NCI-H69 (cell line): ENCODE measurements at regions not wholly inside any gene's neighbourhood (a gene's known extent, or its start where the extent isn't known, plus 50 kb on each side); places are given as distances from the start of the nearest gene placed in this dataset.

Experiments used
- DNase-seq: peaks from one replicate; lab custom pipeline; 2025; lab: John Stamatoyannopoulos, UW

DNA sequence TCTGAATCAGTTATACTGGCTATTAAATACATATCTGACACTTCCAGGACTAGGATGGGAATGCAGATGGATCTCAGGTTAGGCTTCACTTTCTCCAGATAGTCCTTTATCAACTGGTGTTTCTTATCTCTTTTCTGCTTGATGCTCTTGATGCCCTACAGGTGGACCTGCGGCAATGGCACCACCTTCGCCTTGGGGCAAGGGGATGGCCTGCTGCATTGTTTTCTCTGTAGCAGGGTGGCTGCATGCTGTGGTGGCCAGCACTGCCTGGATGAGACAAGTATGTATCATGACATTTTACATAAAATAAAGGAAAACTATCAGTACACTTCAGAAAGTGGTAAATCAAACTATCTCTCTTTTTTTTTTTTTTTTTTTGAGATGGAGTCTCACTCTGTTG is 217.7 kb upstream of the ZP4 start:
- no peak for DNase-seq

DNA sequence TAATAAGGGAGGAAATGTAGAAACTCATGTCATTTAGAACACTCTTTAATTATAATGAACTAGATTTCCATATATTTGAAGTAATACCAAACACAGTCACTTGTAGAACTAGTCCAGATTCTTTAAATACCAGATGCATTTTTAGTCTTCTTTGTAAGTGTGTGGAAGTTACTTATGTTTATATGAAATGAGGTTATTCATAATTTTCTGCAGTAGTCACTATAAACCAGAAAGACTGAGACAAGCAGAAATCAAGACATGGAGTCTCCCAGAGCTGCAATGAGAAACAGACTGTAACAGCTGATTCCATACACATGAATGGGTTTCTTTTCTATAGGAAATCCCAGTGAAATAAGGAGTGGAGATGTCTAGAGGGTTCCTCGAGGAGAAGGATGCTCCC is 216.6 kb upstream of the ZP4 start:
- no peak for DNase-seq

DNA sequence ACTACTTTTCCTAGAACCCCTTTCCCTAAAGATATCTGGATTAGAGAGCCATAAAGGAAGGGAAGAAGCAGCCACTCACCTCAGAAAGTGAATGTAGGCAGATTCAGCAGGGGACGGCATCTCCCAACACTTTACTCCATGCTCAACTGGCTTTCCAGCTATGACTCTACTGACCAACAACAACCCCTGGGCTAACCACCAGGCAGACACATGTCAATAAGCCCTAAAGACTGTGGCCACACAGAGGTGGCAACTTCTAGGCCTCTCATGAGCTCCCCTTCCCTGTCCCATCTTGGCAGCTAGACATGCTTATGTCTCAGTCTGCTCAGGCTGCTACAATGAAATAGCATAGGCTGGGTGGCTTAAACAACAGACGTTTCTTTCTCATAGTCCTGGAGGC is 214.0 kb upstream of the ZP4 start:
- no peak for DNase-seq

- DNase-seq = no peak
Measured at GRCh38 chr1:238101923-238102322, 211.2 kb upstream of the ZP4 start.

GRCh38 chr1:238099871-238100270 is 209.1 kb upstream of the ZP4 start:
- DNase-seq = no peak

GRCh38 chr1:238089615-238090014 is 198.9 kb upstream of the ZP4 start:
- DNase-seq = no peak

DNA sequence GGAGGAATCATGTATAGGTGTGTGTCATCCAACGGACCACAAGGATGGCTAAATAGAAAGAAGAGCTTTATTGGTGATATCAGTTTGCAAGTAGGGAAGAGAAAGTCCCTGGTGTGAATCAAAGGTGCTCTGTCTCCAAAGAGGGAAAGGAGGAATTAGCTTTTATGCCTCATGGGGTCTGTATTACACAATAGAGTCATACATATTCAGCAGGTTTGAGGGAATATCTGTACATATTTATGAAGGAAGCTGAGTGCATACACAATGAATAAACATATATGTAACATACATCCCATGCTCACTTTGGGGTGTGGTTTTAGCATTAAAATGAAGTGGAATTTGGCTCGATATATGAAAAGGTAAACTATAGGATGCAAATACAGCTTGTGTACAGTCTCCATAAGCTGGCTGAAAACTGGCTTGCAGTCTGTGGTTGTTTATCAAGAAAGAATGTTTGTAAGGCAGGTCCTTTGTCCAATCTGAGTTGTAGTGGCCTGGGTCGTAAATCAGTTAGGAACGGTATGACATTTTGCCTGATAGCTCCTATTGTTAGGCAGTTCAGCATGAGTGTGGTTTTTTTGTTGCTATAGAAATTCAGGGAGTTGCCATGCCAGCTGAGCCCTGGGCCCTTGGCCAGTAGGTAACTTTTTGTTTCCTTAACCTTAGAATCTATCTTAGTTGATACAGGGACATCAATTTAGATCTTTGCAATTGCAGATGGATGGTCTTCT is 198.0 kb upstream of the ZP4 start:
- DNase-seq = peak; percentile 83

GRCh38 chr1:238073991-238074390 is 183.3 kb upstream of the ZP4 start:
- no peak for DNase-seq

GRCh38 chr1:238071061-238071460 is 180.3 kb upstream of the ZP4 start:
- DNase-seq = no peak

DNA sequence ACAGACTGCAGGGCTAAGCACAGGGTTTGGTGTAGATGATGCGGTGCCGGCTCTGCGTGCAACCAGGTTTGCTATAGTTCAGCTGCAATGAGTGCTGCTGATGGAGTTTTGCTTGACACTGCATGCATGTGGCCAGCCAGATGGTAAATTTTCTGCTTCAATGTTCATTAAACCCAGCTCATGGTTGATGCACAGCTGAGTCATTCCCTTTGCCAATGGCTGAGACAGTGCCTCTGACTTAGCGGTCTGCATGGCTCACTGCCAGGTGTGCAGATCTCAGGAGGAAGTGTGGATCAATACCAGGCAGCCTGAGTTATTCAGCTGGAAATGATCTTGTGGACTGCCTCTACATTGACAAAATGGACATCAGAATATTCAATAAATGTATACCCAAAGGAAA is 172.7 kb upstream of the ZP4 start:
- DNase-seq = peak; percentile 94

DNA sequence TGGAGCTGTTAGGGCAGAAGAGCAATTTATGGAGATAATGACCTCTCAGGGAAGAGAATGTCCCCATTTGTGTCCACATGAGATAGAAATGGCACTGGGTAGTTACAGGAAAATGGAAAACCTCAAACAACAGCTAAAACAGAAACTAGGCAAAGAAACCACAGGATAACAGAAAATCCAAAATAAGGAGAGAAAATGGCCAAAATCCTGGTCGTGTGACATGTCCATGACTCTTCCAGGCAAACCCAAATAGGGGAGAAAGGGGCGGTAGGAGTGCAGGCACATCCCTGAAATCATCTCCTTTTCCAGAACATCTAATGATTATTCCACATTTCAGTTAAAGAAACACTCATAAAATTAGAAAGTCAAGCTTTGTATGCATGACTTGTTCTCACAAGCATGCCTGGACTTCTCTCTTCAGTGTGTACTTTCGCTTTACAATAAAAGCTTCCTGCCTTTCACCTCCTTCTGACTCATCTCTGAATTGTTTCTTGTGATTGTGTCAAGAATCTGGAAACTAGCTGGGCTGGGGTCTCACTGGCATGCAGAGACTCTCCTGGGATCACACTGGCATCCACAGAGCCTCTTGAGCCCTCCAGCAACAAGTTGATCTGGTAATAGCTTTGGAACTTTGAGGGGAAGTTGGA is 171.4 kb upstream of the ZP4 start:
- DNase-seq = no peak

GRCh38 chr1:238060061-238060460 is 169.3 kb upstream of the ZP4 start:
- DNase-seq = peak; percentile 31

DNA sequence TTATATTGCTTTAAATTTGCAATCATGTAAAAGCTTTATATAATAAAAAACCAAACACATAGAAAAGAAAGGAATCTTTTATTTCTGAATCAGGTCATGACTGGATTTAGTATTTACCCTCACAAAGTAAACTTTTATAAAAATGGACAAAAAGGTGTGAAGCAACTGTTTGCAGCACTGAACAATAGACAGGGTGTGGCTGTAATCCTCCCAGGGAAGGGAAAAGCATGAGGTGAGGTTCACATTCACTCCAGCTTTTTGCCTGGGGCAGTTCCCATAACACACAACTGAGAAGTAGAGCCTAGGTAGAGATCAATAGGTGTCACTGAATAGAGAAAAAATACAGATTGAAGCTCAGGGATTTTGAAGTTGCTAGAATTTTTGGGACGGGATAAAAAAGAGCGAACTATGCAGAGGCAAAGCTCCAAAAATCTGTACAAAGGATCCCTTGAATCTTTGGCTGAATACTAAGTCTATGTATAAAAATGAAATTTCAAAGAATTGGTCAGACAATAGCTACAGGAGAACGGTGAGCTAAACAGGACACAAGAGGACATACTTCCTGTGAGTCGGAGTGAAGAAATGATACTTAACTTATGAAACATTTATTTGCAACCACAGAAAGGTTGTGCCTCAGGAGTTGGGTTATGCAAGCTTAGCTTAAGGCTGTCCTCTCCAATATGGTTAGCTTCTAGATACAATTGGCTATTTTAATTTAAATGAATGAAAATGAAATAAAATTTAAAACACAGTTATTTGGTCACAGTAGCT is 162.0 kb upstream of the ZP4 start:
- DNase-seq = peak; percentile 90

DNA sequence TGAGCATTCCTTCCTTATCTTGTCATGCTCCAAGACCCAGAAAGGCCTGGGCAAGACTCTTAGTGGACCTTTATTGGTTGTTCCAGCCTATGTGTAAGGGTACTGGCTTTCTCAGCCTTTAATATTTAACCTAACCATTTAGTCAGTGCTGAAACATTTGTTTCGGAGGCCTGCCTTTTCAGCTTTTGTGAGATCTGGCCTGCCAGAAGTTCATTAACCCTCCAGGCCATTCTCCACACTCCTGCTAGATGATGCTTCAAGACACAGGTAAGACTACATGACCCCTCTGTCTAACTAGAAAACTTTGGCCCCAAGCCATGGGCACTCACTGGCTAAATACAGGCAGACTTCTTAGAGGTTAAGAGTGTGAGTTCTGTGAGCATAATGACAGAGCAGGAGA is 138.4 kb upstream of the ZP4 start:
- peak; percentile 44 for DNase-seq

DNA sequence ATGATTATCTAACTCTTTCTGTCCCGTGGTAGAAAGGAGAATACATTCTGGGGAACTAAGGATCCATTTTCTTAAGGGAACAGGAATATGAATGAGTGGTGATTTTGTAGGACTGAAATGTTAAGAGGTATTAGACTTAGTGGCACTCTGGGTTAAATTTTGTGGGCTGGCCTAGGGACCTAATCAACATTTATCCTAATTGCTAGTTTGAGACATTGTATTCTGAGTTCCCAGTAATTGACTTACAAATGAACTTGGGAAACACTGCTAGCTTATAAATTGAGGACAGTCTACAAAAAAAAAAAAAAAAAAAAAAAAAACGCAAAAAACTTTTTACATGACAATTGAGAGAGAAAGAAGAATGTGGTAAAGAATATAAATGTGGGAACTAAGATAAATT is 136.6 kb upstream of the ZP4 start:
- DNase-seq = no peak

- DNase-seq = no peak
Measured at GRCh38 chr1:238023137-238023536, 132.4 kb upstream of the ZP4 start.

- no peak for DNase-seq
Measured at GRCh38 chr1:238018214-238018613, 127.5 kb upstream of the ZP4 start.

GRCh38 chr1:238006779-238007178 is 116.1 kb upstream of the ZP4 start:
- no peak for DNase-seq

DNA sequence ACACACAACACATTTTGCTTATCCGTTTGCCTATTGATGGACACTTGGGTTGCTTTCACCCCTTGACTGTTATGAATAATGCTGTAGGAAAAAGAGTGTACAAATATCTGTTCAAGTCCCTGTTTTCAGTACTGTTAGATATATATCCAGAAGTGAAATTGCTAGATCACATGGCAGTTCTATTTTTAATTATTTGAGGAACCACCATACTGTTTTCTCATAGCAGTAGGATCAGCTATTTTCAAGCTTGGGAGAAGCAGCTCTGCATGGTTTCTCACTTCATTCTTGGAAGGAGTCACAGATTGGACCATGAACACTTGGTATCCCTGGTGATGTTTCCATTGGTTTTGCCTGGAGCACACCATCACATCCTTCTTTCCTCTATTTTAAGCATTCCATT is 114.4 kb upstream of the ZP4 start:
- DNase-seq = no peak

GRCh38 chr1:238001818-238002217 is 111.1 kb upstream of the ZP4 start:
- peak; percentile 76 for DNase-seq

DNA sequence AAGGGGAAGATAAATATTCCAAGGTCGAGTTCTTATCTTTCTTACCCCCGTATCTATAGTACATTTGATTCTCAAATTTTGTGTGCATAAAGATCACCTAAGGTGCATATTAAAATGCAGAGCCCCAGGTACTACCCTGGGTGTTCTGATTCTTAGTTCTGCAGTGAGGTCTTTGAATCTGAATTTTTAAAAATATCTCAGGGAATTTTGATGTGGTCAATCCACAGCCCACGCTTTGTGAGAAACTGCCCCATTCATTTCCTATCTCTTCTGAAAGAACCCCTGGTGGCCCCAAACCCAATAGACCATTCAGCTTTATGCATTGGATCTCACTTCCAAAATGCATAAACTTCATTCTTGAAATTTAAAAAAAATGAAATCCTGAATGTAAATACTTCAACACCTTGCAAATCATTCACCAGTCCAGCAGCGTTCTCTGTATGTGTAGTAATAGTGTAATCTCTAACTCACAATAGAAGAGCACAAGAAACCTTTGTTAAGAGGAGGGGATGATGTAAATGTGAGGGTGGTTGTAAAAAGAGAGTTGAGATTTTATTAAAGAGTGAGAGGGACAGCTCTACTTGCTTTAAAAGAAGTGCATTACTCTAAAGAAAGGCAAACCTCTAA is 108.8 kb upstream of the ZP4 start:
- DNase-seq = no peak

DNA sequence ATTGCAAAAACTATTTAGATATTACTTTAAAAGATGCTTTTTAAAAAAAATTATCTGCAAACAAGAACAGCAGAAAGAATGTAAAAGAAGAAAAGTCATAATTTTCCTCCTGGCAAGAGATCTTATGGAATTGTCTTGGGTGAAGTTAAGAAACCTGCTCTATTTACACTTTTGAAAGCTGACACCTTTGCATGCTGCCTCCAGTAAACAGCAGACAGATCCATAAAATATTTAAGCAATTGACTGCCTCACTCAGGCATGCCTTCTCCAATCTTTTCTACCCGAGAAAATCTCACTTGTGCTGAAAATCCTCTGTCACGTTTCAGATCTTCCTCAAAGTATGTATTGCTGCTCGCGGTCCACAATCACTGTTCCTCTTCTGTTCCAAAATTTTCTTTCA is 107.9 kb upstream of the ZP4 start:
- peak; percentile 31 for DNase-seq

DNA sequence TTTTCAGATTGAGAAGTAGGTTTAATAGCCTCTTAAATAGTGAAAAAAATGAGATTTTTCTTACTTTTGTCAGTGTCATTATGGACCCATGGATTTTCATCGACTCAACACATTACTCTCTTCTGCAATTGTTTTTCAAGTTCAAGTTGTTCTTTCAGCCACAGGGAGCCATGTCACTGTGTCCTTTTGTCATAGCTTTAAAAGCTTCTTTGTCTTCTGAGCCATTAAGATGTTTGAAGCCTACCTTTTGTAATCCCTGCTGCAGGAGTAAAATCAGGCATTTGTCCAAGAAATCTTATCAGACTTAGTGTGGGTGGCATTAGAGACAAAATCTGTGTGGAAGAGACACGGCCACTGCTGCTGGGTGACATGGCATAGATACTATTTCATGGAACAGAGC is 92.8 kb upstream of the ZP4 start:
- DNase-seq = peak; percentile 70
